GM18508 (cell line): ENCODE measurements at regions not wholly inside any gene's neighbourhood (a gene's known extent, or its start where the extent isn't known, plus 50 kb on each side); places are given as distances from the start of the nearest gene placed in this dataset.

Source experiments
- ATAC-seq: cut with Tn5 transposase; IDR thresholded peaks from one replicate; pipeline ENCODE4 v1.9.1; 2021; ENCODE audit warnings: moderate number of reproducible peaks; ENCODE audit not compliant: insufficient read depth, unreplicated experiment

- no peak for ATAC-seq
Observed at GRCh38 chr4:136056748-136057147, 1475.5 kb downstream of the PCDH18 start.

- no peak for ATAC-seq
Observed at GRCh38 chr4:136055360-136055759, 1476.9 kb downstream of the PCDH18 start.

GRCh38 chr4:136036744-136037143 is 1495.5 kb downstream of the PCDH18 start:
- ATAC-seq: no peak

- no peak for ATAC-seq
Observed at GRCh38 chr4:136032391-136032790, 1499.9 kb downstream of the PCDH18 start.

- ATAC-seq: no peak
Observed at GRCh38 chr4:136025540-136025939, 1506.8 kb downstream of the PCDH18 start.

GRCh38 chr4:136017556-136017955 is 1514.7 kb downstream of the PCDH18 start:
- ATAC-seq: no peak

GRCh38 chr4:136012220-136012619 is 1520.1 kb downstream of the PCDH18 start:
- ATAC-seq: no peak

- ATAC-seq: no peak
Observed at GRCh38 chr4:136009258-136009832, 1522.9 kb downstream of the PCDH18 start.

GRCh38 chr4:136007991-136008390 is 1524.3 kb downstream of the PCDH18 start:
- ATAC-seq: no peak

- ATAC-seq: no peak
Observed at GRCh38 chr4:136002316-136002715, 1530.0 kb downstream of the PCDH18 start.

GRCh38 chr4:136001791-136002190 is 1530.5 kb downstream of the PCDH18 start:
- no peak for ATAC-seq

GRCh38 chr4:136000246-136000645 is 1532.0 kb downstream of the PCDH18 start:
- ATAC-seq: no peak

GRCh38 chr4:135994360-135994759 is 1537.9 kb downstream of the PCDH18 start:
- no peak for ATAC-seq

- ATAC-seq: no peak
Observed at GRCh38 chr4:135976860-135977259, 1555.4 kb downstream of the PCDH18 start.

- no peak for ATAC-seq
Observed at GRCh38 chr4:135966936-135967335, 1565.4 kb downstream of the PCDH18 start.

- ATAC-seq: no peak
Observed at GRCh38 chr4:135963009-135963408, 1569.3 kb downstream of the PCDH18 start.

- no peak for ATAC-seq
Observed at GRCh38 chr4:135949931-135950330, 1582.4 kb downstream of the PCDH18 start.

- ATAC-seq: no peak
Observed at GRCh38 chr4:135948797-135949196, 1583.5 kb downstream of the PCDH18 start.

GRCh38 chr4:135941671-135942070 is 1590.6 kb downstream of the PCDH18 start:
- no peak for ATAC-seq

- ATAC-seq: no peak
Observed at GRCh38 chr4:135934026-135934425, 1598.3 kb downstream of the PCDH18 start.

- ATAC-seq: no peak
Observed at GRCh38 chr4:135927651-135928050, 1604.6 kb downstream of the PCDH18 start.

- no peak for ATAC-seq
Observed at GRCh38 chr4:135921081-135921480, 1611.2 kb downstream of the PCDH18 start.

- no peak for ATAC-seq
Observed at GRCh38 chr4:135917011-135917410, 1615.3 kb downstream of the PCDH18 start.
